NCI-H524 treated with DMSO at 0.1 percent for 48 hours (cell line): ENCODE measurements at regions not wholly inside any gene's neighbourhood (a gene's known extent, or its start where the extent isn't known, plus 50 kb on each side); places are given as distances from the start of the nearest gene placed in this dataset.

ENCODE experiments used
- DNase-seq: peaks from one replicate; lab custom pipeline; 2025; lab: John Stamatoyannopoulos, UW

- DNase-seq = no peak
These were observed 170.3 kb upstream of the MITF start for GRCh38 chr3:69568951-69569350.

DNA sequence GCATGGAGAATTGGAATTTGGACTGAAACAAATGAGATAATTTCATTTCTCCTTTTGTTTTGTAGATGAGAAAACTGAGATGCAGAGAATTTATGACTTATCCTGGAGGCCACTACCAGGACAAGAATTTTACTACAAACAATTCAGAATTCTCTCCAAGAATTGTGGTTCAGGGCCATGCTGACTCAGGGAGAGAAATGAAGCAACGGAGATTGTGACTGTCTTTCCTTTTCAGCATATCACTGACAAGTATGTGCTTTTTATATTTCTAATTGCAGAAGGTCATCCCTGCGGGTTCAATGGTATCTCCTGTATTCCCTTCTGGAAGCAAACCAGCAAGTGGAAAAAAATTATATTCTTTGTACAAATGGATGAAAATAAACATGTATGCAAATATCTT is 170.8 kb upstream of the MITF start:
- no peak for DNase-seq

- no peak for DNase-seq
These were observed 171.6 kb upstream of the MITF start for GRCh38 chr3:69567710-69568052.

- DNase-seq = no peak
These were observed 172.1 kb upstream of the MITF start for GRCh38 chr3:69567023-69567709.

DNA sequence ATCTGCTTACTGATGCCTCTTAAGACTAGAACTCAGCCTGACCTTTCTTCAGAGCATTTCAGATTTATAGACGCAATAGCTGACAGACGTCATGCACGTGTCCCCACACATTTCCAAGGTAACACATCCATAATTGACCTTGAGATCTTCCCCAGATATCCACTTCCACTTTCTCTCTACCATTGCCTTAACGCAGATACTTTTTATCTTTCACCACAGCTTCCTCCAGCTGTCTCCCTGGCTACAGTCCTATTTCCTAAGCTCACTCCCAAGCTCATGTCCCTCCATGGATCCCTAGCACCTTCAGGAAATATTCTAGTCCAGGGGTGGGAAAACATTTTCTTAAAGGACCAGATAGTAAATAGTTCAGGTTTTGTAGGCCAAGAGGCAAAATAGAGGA is 173.0 kb upstream of the MITF start:
- no peak for DNase-seq

DNA sequence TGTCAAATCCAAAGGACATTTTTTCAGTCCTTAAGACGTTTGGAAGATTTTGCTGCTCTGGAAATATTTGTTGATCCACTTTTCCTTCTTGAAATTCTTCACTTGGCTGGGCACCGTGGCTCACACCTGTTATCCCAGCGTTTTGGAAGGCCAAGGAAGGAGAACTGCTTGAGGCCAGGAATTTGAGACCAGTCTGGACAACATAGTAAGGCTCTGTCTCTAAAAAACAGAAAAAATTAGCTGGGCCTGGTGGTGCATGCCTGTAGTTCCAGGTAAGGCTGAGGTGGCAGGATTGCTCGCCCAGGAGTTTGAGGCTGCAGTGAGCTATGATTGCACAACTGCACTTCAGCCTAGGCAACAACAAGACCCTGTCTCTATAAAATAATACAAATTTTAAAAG is 173.9 kb upstream of the MITF start:
- DNase-seq = no peak

GRCh38 chr3:69563981-69564380 is 175.3 kb upstream of the MITF start:
- no peak for DNase-seq

DNA sequence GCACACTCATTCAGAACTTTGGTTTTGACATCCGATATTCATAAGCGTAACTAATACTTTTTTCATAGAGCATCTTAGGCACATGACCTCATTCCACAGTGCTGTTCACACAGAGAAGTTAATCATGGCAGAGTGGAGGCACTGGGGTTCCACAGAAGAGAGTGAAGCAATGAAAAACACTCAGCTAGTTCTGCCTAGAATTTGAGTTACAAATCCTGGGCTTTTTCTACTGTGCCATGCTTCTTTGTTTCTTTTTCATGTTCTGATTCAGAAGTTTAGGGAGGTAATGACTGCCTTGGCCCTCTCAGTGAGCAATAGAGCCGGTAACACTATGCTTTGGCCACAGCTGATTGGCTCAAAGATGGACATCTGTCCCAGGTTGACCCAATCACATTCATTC is 176.1 kb upstream of the MITF start:
- no peak for DNase-seq

GRCh38 chr3:69562020-69562419 is 176.1 kb upstream of the FRMD4B start:
- no peak for DNase-seq

DNA sequence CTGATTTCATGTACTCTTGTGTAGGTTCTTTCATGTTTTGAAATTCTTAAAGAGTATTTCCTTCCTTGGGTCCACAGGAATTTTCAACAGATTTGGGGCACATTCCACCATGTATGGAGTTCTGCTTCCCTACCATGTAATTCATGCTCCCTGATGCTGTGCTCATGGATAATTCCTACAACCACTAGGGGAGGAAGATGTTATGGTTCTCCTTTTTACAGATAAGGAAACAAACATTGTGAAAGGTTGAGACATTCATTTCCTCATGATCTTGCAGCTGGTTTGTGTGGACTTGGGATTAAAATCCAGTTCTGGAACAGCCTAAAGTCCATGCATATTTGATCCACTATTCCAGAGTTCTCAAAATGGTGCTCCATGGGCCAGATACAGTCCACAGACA is 174.9 kb upstream of the FRMD4B start:
- no peak for DNase-seq

DNA sequence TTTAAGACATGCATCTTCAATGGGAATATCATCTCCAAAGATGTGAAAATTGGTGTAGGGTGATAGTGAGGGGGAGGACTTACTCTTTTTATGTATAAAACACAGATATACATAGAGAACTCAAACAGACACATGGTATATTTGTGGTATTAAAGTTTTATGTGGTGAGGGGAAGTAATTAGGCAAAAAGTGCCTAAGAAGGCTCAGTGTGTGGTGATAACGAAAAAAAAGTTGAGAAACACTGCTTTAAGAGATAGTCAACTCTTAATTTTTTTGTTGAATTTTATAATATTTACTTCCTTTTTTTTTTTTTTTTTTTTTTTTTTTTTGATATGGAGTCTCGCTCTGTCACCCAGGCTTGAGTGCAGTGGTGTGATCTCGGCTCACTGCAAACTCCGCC is 174.2 kb upstream of the FRMD4B start:
- DNase-seq = no peak

- DNase-seq = no peak
These were observed 173.0 kb upstream of the FRMD4B start for GRCh38 chr3:69558912-69559311.

DNA sequence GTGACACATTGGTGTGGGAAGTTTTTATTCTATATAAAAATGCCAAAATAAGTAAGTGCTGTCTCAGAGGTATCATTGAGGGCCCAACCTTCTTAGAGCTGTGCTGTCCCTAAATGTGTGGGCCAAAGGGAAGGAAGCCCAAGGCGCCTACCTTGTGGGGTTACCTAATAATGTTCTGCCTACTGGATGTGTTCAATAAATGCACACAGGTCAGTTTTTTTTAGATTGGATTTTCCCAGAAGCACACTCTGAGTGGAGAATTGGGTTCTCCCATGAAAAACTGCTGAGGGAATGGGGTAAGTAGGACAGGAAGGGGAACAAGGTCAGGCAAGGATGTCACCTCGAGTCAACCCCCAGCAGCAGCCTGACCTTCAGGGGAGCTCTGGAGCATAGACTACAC is 168.7 kb upstream of the FRMD4B start:
- no peak for DNase-seq

DNA sequence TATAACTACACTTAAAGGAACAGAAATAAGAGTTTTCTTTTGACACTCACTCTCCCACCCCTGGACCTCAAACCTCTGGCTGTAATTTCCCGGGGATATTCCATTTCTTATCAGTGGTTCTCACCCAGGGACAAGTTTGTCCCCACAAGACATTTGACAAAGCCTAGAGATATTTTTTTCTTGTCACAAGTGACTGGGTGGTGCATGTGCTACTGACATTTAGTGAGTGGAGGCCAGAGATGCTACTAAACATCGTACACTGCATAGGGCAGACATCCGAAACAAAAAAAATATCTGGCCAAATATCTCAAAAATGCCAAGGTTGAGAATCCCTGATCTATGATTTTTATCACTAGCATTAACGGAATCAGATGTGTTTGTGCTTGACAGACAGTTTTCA is 168.0 kb upstream of the FRMD4B start:
- no peak for DNase-seq

GRCh38 chr3:69547461-69547880 is 161.6 kb upstream of the FRMD4B start:
- no peak for DNase-seq

GRCh38 chr3:69542805-69543429 is 157.0 kb upstream of the FRMD4B start:
- no peak for DNase-seq

- no peak for DNase-seq
These were observed 156.4 kb upstream of the FRMD4B start for GRCh38 chr3:69542089-69542804.

GRCh38 chr3:69541711-69542088 is 155.8 kb upstream of the FRMD4B start:
- no peak for DNase-seq

DNA sequence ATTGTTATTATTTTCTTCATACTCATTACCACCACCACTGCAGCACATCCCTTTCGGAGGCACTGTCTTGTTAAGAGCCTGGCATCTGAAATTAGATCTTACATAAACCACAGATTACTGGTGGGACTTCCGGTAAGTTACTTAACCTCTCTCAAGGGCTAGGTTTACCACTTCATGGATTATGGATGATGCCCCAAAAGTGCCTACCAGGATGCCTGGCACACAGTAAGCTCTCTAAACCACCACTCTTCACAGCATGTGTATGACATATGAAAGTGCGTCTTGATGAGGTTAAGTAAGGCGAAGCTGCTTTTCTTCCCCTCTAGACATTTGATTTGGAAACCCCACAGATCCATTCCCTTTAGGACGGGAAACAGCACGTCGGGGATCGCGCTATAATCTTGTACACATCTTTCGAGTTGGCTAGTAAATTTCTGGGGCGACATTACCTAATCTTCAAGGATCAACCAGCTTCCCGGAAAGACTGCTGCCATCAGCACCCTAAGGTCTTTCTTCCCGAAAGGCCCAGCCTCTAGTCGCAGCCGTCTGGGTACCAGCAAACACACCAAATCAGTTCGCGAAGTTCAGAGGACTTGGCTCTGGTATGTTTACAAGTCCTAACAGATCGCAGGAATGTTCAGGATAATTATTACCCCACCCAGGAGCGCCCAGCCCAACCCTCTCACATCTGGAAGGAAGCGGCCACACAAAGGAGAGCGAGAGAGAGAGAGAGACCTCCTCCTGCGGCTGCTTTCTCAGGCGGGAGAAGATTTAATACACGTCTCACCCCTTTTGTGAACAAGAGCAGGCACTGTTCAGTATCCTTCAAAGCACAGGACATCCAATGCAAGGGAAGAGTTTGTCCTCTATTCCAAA is 155.1 kb upstream of the FRMD4B start:
- DNase-seq = peak; percentile 18

- no peak for DNase-seq
These were observed 153.2 kb upstream of the FRMD4B start for GRCh38 chr3:69539134-69539533.

DNA sequence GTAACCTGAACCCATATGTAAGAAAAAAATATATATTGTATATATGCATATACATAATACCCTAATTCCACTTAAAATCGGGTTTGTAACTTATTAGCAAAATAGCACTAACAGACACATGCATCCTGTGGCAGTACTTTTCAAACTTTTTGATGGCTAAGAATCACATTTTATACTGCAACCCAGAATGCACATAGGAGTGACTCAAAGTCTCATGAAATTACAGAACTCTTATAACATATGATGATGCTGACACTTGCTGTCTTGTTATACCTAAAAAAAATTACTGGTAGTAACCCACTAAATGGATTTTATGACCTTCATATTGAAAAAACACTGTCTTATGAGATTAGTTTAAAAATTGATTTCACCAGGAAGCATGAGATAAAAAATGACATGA is 152.4 kb upstream of the FRMD4B start:
- DNase-seq = no peak

DNA sequence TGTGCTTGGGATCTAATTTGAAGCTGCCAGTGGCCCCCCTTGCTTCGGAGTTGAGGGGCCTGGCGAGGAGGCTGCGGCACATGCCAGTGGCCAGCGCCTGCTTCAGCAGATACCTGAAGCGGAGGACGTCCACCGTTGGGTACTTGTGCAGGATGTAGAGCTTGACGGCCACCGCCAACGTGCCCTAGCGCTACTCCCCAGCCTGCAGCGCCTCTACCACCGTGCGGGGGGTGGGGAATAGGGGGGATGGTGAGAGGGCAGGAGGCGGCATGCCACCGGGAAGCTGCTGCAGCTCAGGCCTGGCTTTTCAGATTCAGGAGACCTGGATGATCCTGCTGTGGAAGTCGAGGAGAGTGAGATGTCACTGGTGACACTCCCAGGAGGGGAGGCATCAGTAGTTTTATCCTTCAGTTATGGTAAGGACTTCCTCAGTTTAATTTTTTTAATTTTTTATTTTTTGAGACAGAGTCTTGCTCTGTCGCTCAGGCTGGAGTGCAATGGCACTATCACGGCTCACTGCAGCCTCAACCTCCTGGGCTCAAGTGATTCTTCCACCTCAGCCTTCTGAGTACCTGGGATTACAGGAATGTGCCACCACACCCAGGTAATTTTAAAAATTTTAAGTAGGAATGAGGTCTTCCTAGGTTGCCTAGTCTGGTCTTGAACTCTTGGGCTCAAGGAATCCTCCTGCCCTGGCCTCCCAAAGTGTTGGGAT is 150.6 kb upstream of the FRMD4B start:
- DNase-seq = no peak
